GM12878 (cell line): ENCODE measurements at regions not wholly inside any gene's neighbourhood (a gene's known extent, or its start where the extent isn't known, plus 50 kb on each side); places are given as distances from the start of the nearest gene placed in this dataset.

Experiments
- ATAC-seq: fragments of 200-7000 bp; cut with Tn5 transposase; 3 replicates; pipeline ENCODE4 v1.9.1; 2020; ENCODE audit warnings: mild to moderate bottlenecking, moderate library complexity
- BruUV-seq: library from RNA; stranded (reverse); fragments of 400-500 nt; replicated peaks from 2 replicates; lab custom pipeline; 2021; lab: Mats Ljungman, UMichigan
- CTCF ChIA-PET: fragments of 300-600 bp; sonication (Branson Sonifier 250); formaldehyde crosslinking; extraction: SDS; loops from one replicate; lab custom pipeline; 2021; ENCODE audit warnings: inconsistent platforms; lab: Yijun Ruan, JAX
- POLR2A ChIA-PET: fragments of 350-600 bp; formaldehyde crosslinking; extraction: SDS; loops from one replicate; lab custom pipeline; 2021; ENCODE audit warnings: inconsistent platforms; lab: Charles Lee
- RAD21 ChIA-PET: fragments of 300-600 bp; sonication (Branson Sonifier 250); formaldehyde crosslinking; loops from one replicate; lab custom pipeline; 2023; ENCODE audit warnings: antibody characterized with exemption; ENCODE audit not compliant: unreplicated experiment; lab: Charles Lee
- SMC1A ChIA-PET: fragments of 300-600 bp; sonication (Branson Sonifier 250); formaldehyde crosslinking; loops from one replicate; lab custom pipeline; 2023; ENCODE audit not compliant: unreplicated experiment, uncharacterized antibody; lab: Charles Lee
- DNase-seq: peaks from one replicate; pipeline ENCODE4 v3.0.0-alpha.2; 2011; ENCODE audit warnings: low read depth, low spot score
- FAIRE-seq: peaks from 3 replicates; lab custom pipeline; 2011; peaks lifted over from hg19 to GRCh38; lab: Jason Lieb, UNC
- H2AFZ ChIP-seq: 2 replicates; pipeline ENCODE4 v1.6.0; 2011; ENCODE audit warnings: low read depth, low read length, control low read depth; ENCODE audit not compliant: control insufficient read depth
- H3K27ac ChIP-seq: 2 replicates; pipeline ENCODE4 v1.5.1; 2011; ENCODE audit warnings: control low read depth; ENCODE audit not compliant: control insufficient read depth, insufficient read depth
- H3K27me3 ChIP-seq, 2 experiments: replicated peaks in 1 of 2; 2 replicates each; pipeline versions ENCODE4 v1.6.0 to v1.6.1; 2011; ENCODE audit warnings: low read length in 1 of 2; ENCODE audit not compliant: control insufficient read depth in 2 of 2, insufficient read depth in 2 of 2
- H3K36me3 ChIP-seq, 2 experiments: 2 replicates each; pipeline ENCODE4 v1.5.1; 2011; ENCODE audit warnings: low read length in 1 of 2; ENCODE audit not compliant: control insufficient read depth in 2 of 2, insufficient read depth in 2 of 2
- H3K4me1 ChIP-seq: 2 replicates; pipeline ENCODE4 v1.6.1; 2011; ENCODE audit warnings: mild to moderate bottlenecking, low read length, moderate library complexity, mixed read lengths; ENCODE audit not compliant: control insufficient read depth, insufficient read depth
- H3K4me2 ChIP-seq: 2 replicates; pipeline ENCODE4 v1.6.0; 2011; ENCODE audit warnings: control low read depth; ENCODE audit not compliant: control insufficient read depth, insufficient read depth
- H3K4me3 ChIP-seq: fragments of 200-600 bp; sonication (generic); 2 replicates; pipeline ENCODE4 v1.5.1; 2016
- H3K79me2 ChIP-seq: 2 replicates; pipeline ENCODE4 v1.6.0; 2011; ENCODE audit warnings: low read length; ENCODE audit not compliant: control insufficient read depth, insufficient read depth
- H3K9ac ChIP-seq: 2 replicates; pipeline ENCODE4 v1.8.0; 2011; ENCODE audit warnings: low read length, control low read depth, mixed read lengths; ENCODE audit not compliant: control insufficient read depth, insufficient read depth
- H3K9me3 ChIP-seq: replicated peaks from 3 replicates; pipeline ENCODE4 v1.5.1; 2011; ENCODE audit warnings: mild to moderate bottlenecking, low read length; ENCODE audit not compliant: control insufficient read depth, insufficient read depth
- H4K20me1 ChIP-seq: 2 replicates; pipeline ENCODE4 v1.6.0; 2011; ENCODE audit not compliant: control insufficient read depth, insufficient read depth
- BMI1 ChIP-seq: fragments of 450-650 bp; IDR thresholded peaks from 2 replicates; pipeline ENCODE4 v1.6.1; 2016; ENCODE audit warnings: mild to moderate bottlenecking, moderate library complexity, borderline replicate concordance
- CEBPB ChIP-seq, 2 experiments: fragments of 150-350 bp in 1 of 2; IDR thresholded peaks; 2 replicates each; pipeline ENCODE4 v1.6.1; 2012 to 2014; ENCODE audit warnings: low read depth in 2 of 2, low read length in 2 of 2, borderline replicate concordance in 1 of 2, inconsistent platforms in 1 of 2
- EZH2 ChIP-seq: IDR thresholded peaks from 2 replicates; pipeline ENCODE4 v1.6.1; 2012; ENCODE audit warnings: low read depth, mild to moderate bottlenecking, control low read depth, inconsistent platforms, low read length, borderline replicate concordance; ENCODE audit not compliant: control insufficient read depth
- MEF2B ChIP-seq: fragments of 450-650 bp; IDR thresholded peaks from 2 replicates; pipeline ENCODE4 v1.6.1; 2018; ENCODE audit warnings: mild to moderate bottlenecking, moderate library complexity; ENCODE audit not compliant: partially characterized antibody, poor library complexity, severe bottlenecking
- MYC ChIP-seq: IDR thresholded peaks from 2 replicates; pipeline ENCODE4 v1.6.1; 2011; ENCODE audit warnings: mild to moderate bottlenecking, low read length, moderate library complexity, inconsistent platforms; ENCODE audit not compliant: insufficient read depth, insufficient replicate concordance, insufficient read length, severe bottlenecking
- PBX3 ChIP-seq: IDR thresholded peaks from 2 replicates; pipeline ENCODE4 v1.6.1; 2011; ENCODE audit warnings: mild to moderate bottlenecking, low read depth, low read length, moderate library complexity; ENCODE audit not compliant: insufficient replicate concordance
- PML ChIP-seq: IDR thresholded peaks from 2 replicates; pipeline ENCODE4 v1.6.1; 2012; ENCODE audit warnings: low read length, inconsistent platforms
- RCOR1 ChIP-seq: conservative IDR thresholded peaks from 2 replicates; pipeline ENCODE4 v1.6.1; 2012; ENCODE audit warnings: low read depth, low read length, improper control_type of control experiment
- RFX5 ChIP-seq: IDR thresholded peaks from 2 replicates; pipeline ENCODE4 v1.6.1; 2011; ENCODE audit warnings: low read depth, low read length, improper control_type of control experiment
- SMARCA5 ChIP-seq: fragments of 450-650 bp; IDR thresholded peaks from 2 replicates; pipeline ENCODE4 v1.6.1; 2017; ENCODE audit warnings: mild to moderate bottlenecking
- SREBF2 ChIP-seq: IDR thresholded peaks from 2 replicates; pipeline ENCODE4 v1.6.1; 2012; ENCODE audit warnings: mild to moderate bottlenecking, low read length
- TARDBP ChIP-seq: IDR thresholded peaks from 2 replicates; pipeline ENCODE4 v1.6.1; 2016; ENCODE audit warnings: borderline replicate concordance
- TCF3 ChIP-seq: IDR thresholded peaks from 2 replicates; pipeline ENCODE4 v1.6.1; 2012; ENCODE audit warnings: low read depth, mild to moderate bottlenecking, low read length, borderline replicate concordance; ENCODE audit not compliant: insufficient read depth
- ZBTB11 ChIP-seq: fragments of 450-650 bp; formaldehyde crosslinking; IDR thresholded peaks from 2 replicates; pipeline ENCODE4 v1.5.0; 2022; ENCODE audit warnings: mild to moderate bottlenecking, missing genetic modification characterization
- WGBS: methylation state at CpG from one replicate; pipeline ENCODE4 v1.1.6; 2016; ENCODE audit warnings: low lambda C conversion rate; ENCODE audit not compliant: insufficient replicate concordance, insufficient coverage; ENCODE audit errors: missing lambda C conversion rate; 5-methylcytosine and 5-hydroxymethylcytosine counted together
- in situ Hi-C: fragments of 300-500 bp; cut with MboI; formaldehyde crosslinking; loops from 9 replicates; pipeline ENCODE4 v1.14.3; 2018; ENCODE audit warnings: mixed read lengths
- intact Hi-C: fragments of 100-400 bp; cut with micrococcal nuclease; formaldehyde crosslinking; loops from one replicate; pipeline ENCODE4 v1.14.2; 2022; ENCODE audit not compliant: unreplicated experiment

- BruUV-seq: no TSS peak
- TF ChIP-seq RCOR1: no peak
- TF ChIP-seq EZH2: no peak
- TF ChIP-seq TARDBP: no peak
- TF ChIP-seq MEF2B: no peak
- no peak for TF ChIP-seq SMARCA5
- TF ChIP-seq SREBF2: no peak
- TF ChIP-seq PML: no peak
- no peak for TF ChIP-seq TCF3
- TF ChIP-seq PBX3: no peak
- no peak for TF ChIP-seq BMI1
- TF ChIP-seq MYC: no peak
- TF ChIP-seq ZBTB11 (CRISPR knock-in tag): no peak
- TF ChIP-seq RFX5: no peak
- TF ChIP-seq CEBPB (IDR thresholded peaks at IDR 0.05; ENCODE audit: borderline replicate concordance in 1 of 2, low read depth in 2 of 2, low read length in 2 of 2): no peak
- POLR2A ChIA-PET: no interaction called here
Measured at GRCh38 chr2:188047735-188048134, 243.9 kb upstream of the GULP1 start.

More at GRCh38 chr2:188047735-188048134, 243.9 kb upstream of the GULP1 start:
- ATAC-seq: no peak
- intact Hi-C loops (no loop called here), in situ Hi-C loops (no loop called here)
- SMC1A ChIA-PET: no interaction called here
- Histone ChIP-seq H3K27ac (no peak overlapping the region), H2AFZ (no peak overlapping the region), H3K4me2 (no peak overlapping the region), H4K20me1 (no peaks in the 10 kb centered on the region), H3K9ac (no peak overlapping the region), H3K4me1 (no peaks in the 10 kb centered on the region), H3K9me3 (no peaks in the 10 kb centered on the region), H3K4me3 (no peak overlapping the region), H3K36me3 (no peaks in the 10 kb centered on the region), H3K27me3 (no peaks in the 10 kb centered on the region), H3K79me2 (no peaks in the 10 kb centered on the region)
- no peak for FAIRE-seq
- RAD21 ChIA-PET: no interaction called here
- CTCF ChIA-PET: no interaction called here
- WGBS: 18% methylated on average over 2 of the region's 2 CpGs
- DNase-seq: no peak
